WERI-Rb-1 (cell line): ENCODE measurements at regions not wholly inside any gene's neighbourhood (a gene's known extent, or its start where the extent isn't known, plus 50 kb on each side); places are given as distances from the start of the nearest gene placed in this dataset.
A peak's percentile ranks its signal among the peaks of the same experiment; 100 is the strongest.

ENCODE experiments used
- DNase-seq: peaks from one replicate; pipeline ENCODE4 v3.0.0-alpha.2; 2020
- H3K27ac ChIP-seq: fragments of 250-450 bp; sonication (Bioruptor Pico); 2 replicates; pipeline ENCODE4 v1.5.1; 2020; ENCODE audit warnings: mild to moderate bottlenecking, moderate library complexity
- H3K27me3 ChIP-seq: fragments of 250-450 bp; sonication (Bioruptor Pico); 2 replicates; pipeline ENCODE4 v1.5.1; 2021; ENCODE audit warnings: mild to moderate bottlenecking, low read depth, moderate library complexity; ENCODE audit not compliant: insufficient read depth, severe bottlenecking
- H3K36me3 ChIP-seq: fragments of 250-450 bp; sonication (Bioruptor Pico); 2 replicates; pipeline ENCODE4 v1.5.1; 2020; ENCODE audit warnings: mild to moderate bottlenecking, moderate library complexity
- H3K4me3 ChIP-seq: 2 replicates; pipeline ENCODE4 v1.5.1; 2011; ENCODE audit warnings: low read depth, mild to moderate bottlenecking, control low read depth, low read length
- H3K9me3 ChIP-seq: fragments of 250-450 bp; sonication (Bioruptor Pico); 2 replicates; pipeline ENCODE4 v1.5.1; 2021; ENCODE audit warnings: mild to moderate bottlenecking, moderate library complexity; ENCODE audit not compliant: severe bottlenecking
- TF ChIP-seq, protein P1 (sequence below): IDR thresholded peaks from 2 replicates; pipeline ENCODE4 v1.5.1; 2011; ENCODE audit warnings: low read depth, mild to moderate bottlenecking, control low read depth, inconsistent platforms, low read length

GRCh38 chr13:27696731-27697130, 75.0 kb downstream of the POLR1D start:
- Histone ChIP-seq H3K4me3 (no peak overlapping the region), H3K9me3 (peaks cover 28% of the 10 kb centered on the region), H3K36me3 (no peaks in the 10 kb centered on the region), H3K27ac (no peak overlapping the region), H3K27me3 (peaks cover 88% of the 10 kb centered on the region)
- no peak for DNase-seq
- TF ChIP-seq, protein P1, sequence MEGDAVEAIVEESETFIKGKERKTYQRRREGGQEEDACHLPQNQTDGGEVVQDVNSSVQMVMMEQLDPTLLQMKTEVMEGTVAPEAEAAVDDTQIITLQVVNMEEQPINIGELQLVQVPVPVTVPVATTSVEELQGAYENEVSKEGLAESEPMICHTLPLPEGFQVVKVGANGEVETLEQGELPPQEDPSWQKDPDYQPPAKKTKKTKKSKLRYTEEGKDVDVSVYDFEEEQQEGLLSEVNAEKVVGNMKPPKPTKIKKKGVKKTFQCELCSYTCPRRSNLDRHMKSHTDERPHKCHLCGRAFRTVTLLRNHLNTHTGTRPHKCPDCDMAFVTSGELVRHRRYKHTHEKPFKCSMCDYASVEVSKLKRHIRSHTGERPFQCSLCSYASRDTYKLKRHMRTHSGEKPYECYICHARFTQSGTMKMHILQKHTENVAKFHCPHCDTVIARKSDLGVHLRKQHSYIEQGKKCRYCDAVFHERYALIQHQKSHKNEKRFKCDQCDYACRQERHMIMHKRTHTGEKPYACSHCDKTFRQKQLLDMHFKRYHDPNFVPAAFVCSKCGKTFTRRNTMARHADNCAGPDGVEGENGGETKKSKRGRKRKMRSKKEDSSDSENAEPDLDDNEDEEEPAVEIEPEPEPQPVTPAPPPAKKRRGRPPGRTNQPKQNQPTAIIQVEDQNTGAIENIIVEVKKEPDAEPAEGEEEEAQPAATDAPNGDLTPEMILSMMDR = no peak

GRCh38 chr13:27699952-27700351, 78.3 kb downstream of the POLR1D start:
- peaks cover 23% of the 10 kb centered on the region for H3K9me3 ChIP-seq
- H3K27ac ChIP-seq = no peak overlapping the region

DNA sequence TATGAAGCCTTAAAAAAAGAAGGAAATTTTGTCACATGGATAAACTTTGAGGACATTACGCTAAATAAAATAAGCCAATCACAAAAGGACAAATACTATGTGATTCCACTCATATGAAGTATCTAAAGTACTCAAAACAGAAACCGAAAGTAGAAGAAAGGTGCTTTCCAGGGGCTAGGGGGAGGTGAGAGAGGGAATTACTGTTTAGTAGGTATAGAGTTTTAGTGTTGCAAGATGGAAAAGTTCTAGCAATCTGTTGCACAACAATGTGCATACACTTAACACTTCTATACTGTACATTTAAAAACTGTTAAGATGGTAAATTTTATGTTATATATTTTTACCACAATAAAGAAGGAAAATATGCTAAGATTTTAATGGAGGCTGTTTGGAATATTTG, 83.0 kb downstream of the POLR1D start:
- Histone ChIP-seq H3K9me3 (peaks cover 22% of the 10 kb centered on the region), H3K4me3 (no peak overlapping the region), H3K27me3 (peaks cover 78% of the 10 kb centered on the region), H3K36me3 (no peaks in the 10 kb centered on the region), H3K27ac (no peak overlapping the region)
- DNase-seq = no peak
- TF ChIP-seq, protein P1 = no peak

More at GRCh38 chr13:27699952-27700351, 78.3 kb downstream of the POLR1D start:
- Histone ChIP-seq H3K4me3 (no peak overlapping the region), H3K36me3 (no peaks in the 10 kb centered on the region), H3K27me3 (peaks cover 74% of the 10 kb centered on the region)
- no peak for DNase-seq
- TF ChIP-seq, protein P1 = no peak

DNA sequence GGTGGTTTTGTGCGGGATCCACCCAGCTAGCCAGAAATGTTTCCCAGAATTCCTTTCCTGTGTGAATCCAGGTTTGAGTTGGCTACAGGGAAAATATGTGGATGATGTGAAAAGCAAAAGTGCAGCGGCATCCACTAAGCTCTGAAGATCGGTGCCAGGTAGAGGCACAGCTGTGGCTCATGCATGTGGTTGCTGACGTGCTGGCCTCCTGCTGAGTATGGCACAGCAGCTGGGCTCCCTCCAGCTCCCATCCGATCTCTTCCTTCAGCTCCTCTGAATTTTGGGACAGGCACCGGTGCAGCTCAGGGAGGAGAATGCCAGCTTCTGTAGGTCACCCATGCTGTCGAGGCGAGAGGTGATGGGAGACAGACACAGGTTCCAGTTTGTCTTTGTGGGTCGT, 84.0 kb upstream of the GSX1 start:
- H3K36me3 ChIP-seq = no peaks in the 10 kb centered on the region
- peaks cover 14% of the 10 kb centered on the region for H3K9me3 ChIP-seq
- no peak overlapping the region for H3K4me3 ChIP-seq
- DNase-seq = no peak
- TF ChIP-seq, protein P1 = no peak
- H3K27me3 ChIP-seq = peaks cover 96% of the 10 kb centered on the region
- no peak overlapping the region for H3K27ac ChIP-seq

DNA sequence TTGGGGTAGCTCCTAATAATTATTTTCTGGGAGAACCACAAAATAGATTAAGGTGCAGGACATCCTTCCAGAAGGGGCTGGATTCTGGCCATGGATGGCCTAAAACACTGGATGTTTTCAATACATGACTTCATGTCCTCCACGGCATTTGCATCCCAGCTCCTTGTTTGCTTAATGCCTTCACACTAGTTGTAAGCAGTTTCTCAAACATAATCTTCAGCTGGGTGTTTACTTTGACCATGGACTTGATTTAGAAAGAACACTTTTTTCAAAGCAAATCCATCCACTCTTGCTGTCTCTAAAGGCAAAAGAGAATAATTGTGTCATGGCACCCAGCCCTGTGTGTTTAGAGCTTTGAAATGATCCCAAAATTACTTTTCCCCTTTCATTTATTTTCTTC, 82.5 kb upstream of the GSX1 start:
- peaks cover 13% of the 10 kb centered on the region for H3K9me3 ChIP-seq
- no peak overlapping the region for H3K27ac ChIP-seq
- H3K36me3 ChIP-seq = no peaks in the 10 kb centered on the region
- H3K27me3 ChIP-seq = peaks cover 96% of the 10 kb centered on the region
- TF ChIP-seq, protein P1 = no peak
- H3K4me3 ChIP-seq = no peak overlapping the region
- no peak for DNase-seq

- Histone ChIP-seq H3K36me3 (no peaks in the 10 kb centered on the region), H3K27me3 (peaks cover 100% of the 10 kb centered on the region), H3K9me3 (peaks cover 10% of the 10 kb centered on the region), H3K27ac (no peak overlapping the region), H3K4me3 (no peak overlapping the region)
- DNase-seq = peak; percentile 20
- TF ChIP-seq, protein P1 = no peak
Measured at GRCh38 chr13:27712421-27712820, 79.9 kb upstream of the GSX1 start.
